Retinal pigment epithelial cell (primary cell): ENCODE measurements at regions not wholly inside any gene's neighbourhood (a gene's known extent, or its start where the extent isn't known, plus 50 kb on each side); places are given as distances from the start of the nearest gene placed in this dataset.

Experiments used
- DNase-seq: peaks from one replicate; pipeline ENCODE4 v3.0.0-alpha.2; 2010; ENCODE audit warnings: low read depth
- H3K4me3 ChIP-seq: 2 replicates; pipeline ENCODE4 v1.5.1; 2011; ENCODE audit warnings: mild to moderate bottlenecking, low read length, control low read depth, moderate library complexity
- CTCF ChIP-seq: conservative IDR thresholded peaks from 2 replicates; pipeline ENCODE4 v1.5.1; 2011; ENCODE audit warnings: low read depth, low read length, control low read depth, inconsistent platforms

DNA sequence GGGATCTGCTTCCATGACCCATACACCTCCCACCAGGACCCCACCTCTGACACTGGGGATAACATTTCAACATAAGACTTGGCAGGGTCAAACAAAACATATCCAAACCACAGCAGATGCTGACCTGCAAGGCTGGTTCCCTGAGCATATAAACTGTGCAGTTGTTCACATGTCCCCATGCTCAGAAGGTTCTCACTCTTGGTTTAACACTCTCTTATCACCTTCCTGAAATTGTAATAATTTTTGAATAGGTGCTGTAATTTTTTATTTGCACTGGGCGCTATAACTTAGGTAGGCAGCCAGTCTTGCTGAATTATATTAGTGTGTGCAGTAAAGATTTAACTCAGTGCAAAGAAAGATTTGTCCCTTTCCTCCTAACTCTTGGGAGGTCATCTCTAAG is 824.8 kb upstream of the SOX9 start:
- no peak for DNase-seq
- no peak for TF ChIP-seq CTCF
- no peak overlapping the region for H3K4me3 ChIP-seq

- DNase-seq: no peak
- H3K4me3 ChIP-seq: no peak overlapping the region
- no peak for TF ChIP-seq CTCF
These were observed 819.8 kb upstream of the SOX9 start for GRCh38 chr17:71301063-71301462.

DNA sequence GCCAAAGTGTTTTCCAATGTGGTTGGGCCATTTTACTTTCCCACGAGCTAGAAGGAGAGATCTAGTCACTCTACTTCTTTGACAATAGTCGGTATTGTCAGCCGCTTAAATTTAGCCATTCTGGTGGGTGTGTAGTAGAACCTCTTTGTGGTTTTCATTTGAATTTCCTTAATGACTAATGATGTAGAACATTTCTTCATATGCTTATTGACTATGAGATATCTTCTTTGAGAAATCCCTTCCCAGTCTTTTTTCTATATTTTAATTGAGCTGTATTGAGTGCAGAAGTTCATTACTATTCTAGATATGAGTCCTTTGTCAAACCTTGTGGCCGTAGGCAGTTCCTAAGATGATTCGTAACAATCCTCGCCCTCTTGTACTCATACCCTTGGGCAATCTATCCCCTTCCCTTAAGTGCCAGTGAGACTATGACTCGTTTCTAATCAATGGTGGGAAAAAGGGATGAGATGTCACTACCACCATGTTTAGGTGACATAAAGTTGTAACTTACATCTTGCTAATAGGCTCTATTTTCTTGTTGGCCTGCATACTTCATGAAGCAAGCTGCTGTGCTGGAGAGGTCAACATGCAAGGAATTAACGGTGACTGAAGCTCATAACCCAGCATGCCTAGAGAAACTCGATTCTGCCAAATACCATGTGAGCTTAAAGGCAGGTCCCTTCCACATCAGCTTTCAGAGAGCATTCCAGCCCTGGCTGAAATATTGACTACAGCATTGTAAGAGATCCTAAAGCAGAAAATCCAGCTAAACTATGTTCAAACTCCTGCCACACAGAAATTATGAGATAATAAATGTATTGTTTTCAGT is 817.9 kb upstream of the SOX9 start:
- no peak overlapping the region for H3K4me3 ChIP-seq
- no peak for TF ChIP-seq CTCF
- peak; percentile 73 for DNase-seq

- peak; percentile 18 for TF ChIP-seq CTCF
- H3K4me3 ChIP-seq: no peak overlapping the region
- DNase-seq: peak; percentile 48
These were observed 816.2 kb upstream of the SOX9 start for GRCh38 chr17:71304498-71305158.

DNA sequence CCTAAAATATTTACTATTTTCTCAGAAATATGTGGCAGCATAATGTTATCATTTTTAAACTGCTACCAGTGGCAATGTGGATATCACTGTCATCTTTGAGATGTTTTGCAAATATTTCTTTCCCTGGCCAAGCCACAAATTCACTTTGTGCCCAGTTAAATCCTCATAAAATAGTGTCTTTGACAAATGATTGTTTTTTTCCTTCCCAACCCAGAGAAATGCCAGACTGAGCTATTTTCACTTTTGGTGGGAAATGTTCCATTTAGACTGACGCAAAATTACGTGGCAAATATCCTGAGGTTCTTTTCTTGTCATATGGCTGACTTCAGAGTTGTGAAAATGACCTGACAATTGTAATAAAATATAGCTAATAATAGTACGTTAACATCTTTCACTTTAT is 807.0 kb upstream of the SOX9 start:
- TF ChIP-seq CTCF: no peak
- H3K4me3 ChIP-seq: no peak overlapping the region
- DNase-seq: no peak

GRCh38 chr17:71315568-71315967 is 805.3 kb upstream of the SOX9 start:
- no peak for DNase-seq
- TF ChIP-seq CTCF: no peak

More at GRCh38 chr17:71315568-71315967, 805.3 kb upstream of the SOX9 start:
- H3K4me3 ChIP-seq: no peak overlapping the region
